SJSA1 (cell line): ENCODE measurements at regions not wholly inside any gene's neighbourhood (a gene's known extent, or its start where the extent isn't known, plus 50 kb on each side); places are given as distances from the start of the nearest gene placed in this dataset.

ENCODE experiments used
- DNase-seq, 2 experiments: peaks; one replicate each; pipeline ENCODE4 v3.0.0-alpha.2; 2015 to 2020; ENCODE audit warnings: low spot score in 2 of 2, low read depth in 1 of 2
- H3K27ac ChIP-seq: fragments of 250-450 bp; sonication (Bioruptor Pico); 2 replicates; pipeline ENCODE4 v1.5.1; 2020; ENCODE audit warnings: mild to moderate bottlenecking, moderate library complexity
- H3K27me3 ChIP-seq: fragments of 250-450 bp; sonication (Bioruptor Pico); replicated peaks from 2 replicates; pipeline ENCODE4 v1.5.1; 2020; ENCODE audit warnings: mild to moderate bottlenecking, moderate library complexity
- H3K36me3 ChIP-seq: fragments of 250-450 bp; sonication (Bioruptor Pico); 2 replicates; pipeline ENCODE4 v1.5.1; 2020; ENCODE audit warnings: mild to moderate bottlenecking
- H3K4me1 ChIP-seq: fragments of 250-450 bp; sonication (Bioruptor Pico); replicated peaks from 2 replicates; pipeline ENCODE4 v1.6.1; 2021; ENCODE audit warnings: mild to moderate bottlenecking
- H3K4me3 ChIP-seq: fragments of 250-450 bp; sonication (Bioruptor Pico); 2 replicates; pipeline ENCODE4 v1.5.1; 2020; ENCODE audit warnings: mild to moderate bottlenecking
- H3K9me3 ChIP-seq: fragments of 250-450 bp; sonication (Bioruptor Pico); replicated peaks from 2 replicates; pipeline ENCODE4 v1.5.1; 2020; ENCODE audit warnings: mild to moderate bottlenecking

DNA sequence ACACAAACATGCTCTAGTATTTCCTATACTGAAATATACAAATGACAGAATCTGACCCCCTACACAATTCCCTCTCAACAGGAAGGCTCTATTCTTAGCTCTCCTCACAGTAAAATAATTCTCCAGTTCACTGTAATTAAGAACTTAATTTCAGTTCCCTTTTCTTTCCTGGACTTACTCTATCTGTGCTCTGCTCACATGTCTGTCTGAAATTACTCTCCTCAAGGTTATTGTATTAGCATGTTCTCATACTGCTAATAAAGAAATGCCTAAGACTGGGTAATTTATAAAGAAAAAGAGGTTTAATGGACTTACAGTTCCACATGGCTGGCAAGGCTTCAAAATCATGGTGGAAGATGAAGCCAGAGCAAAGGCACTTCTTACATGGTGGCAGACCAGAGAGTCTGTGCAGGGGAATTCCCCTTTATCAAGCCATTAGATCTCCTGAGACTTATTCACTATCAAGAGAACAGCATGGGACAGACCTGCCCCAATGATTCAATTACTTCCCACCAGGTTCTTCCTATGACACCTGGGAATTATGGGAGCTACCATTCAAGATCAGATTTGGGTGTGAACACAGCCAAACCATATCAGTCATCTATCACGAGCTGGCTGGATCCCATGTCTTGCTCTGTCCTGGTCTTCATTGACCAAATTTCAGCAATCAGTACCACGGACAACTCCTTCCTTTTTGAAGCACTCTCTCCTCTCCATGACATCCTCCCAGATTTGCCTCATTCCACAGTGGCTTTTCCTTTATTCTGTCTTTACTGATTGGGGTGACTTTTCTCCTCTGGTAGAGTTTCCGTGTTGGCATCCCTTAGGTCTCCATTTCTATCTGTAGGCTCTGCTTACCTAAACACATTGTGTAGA is 110.9 kb downstream of the GALR1 start:
- 0 out of 2 replicates have a peak, but pooled peaks cover 2% of the 10 kb centered on the region for H3K9me3 ChIP-seq
- no peaks in the 10 kb centered on the region; the same call in 1 of the 2 replicates for H3K4me1 ChIP-seq
- DNase-seq = no peak
- H3K4me3 ChIP-seq = no peak overlapping the region
- H3K27me3 ChIP-seq = no peaks in the 10 kb centered on the region; the same call in 1 of the 2 replicates
- H3K27ac ChIP-seq = no peak overlapping the region
- no peaks in the 10 kb centered on the region for H3K36me3 ChIP-seq

DNA sequence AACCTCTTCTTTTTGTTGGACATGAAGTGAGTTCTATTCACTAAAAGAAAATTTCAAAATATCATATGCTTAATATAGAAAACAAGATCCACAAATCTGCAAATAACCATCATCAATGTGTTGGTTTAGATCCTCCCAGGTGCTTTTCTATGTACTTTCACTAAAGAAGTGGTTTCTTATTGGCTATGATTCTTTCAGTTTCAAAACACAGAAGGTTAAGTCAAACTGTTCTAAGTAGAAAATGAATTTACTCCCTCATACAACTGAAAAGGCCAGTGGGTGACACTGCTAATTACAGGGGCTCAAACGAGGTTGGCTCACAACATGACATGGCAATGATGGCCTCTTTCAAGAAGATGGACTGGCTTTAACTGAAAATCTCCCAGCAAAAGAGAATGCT is 111.7 kb downstream of the GALR1 start:
- Histone ChIP-seq H3K4me3 (no peak overlapping the region), H3K4me1 (peaks cover 8% of the 10 kb centered on the region), H3K27ac (no peak overlapping the region), H3K9me3 (0 out of 2 replicates have a peak, but pooled peaks cover 2% of the 10 kb centered on the region), H3K27me3 (no peaks in the 10 kb centered on the region; the same call in 1 of the 2 replicates), H3K36me3 (no peaks in the 10 kb centered on the region)
- no peak for DNase-seq

DNA sequence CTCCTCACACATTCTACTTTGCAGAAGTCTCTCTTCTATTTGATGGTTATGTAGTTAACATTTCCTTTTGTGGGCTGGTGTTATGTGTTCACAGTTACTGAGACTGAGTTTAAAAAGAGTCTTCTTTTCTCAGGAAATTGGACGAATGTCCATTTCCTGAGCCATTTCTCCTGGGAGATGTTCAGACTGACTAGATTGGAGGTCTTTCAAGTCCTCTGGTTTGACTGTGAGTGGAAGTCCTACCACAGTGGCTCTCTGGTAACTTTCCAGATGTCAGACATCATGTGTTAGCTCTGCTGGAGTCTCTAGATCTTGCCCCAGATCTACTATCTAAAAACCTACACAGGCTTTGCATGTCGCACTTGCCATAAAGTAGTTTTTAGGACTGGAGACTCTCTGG is 116.0 kb downstream of the GALR1 start:
- H3K9me3 ChIP-seq = 0 out of 2 replicates have a peak, but pooled peaks cover 6% of the 10 kb centered on the region
- H3K4me3 ChIP-seq = no peak overlapping the region
- peaks cover 15% of the 10 kb centered on the region for H3K4me1 ChIP-seq
- no peaks in the 10 kb centered on the region for H3K36me3 ChIP-seq
- H3K27me3 ChIP-seq = no peaks in the 10 kb centered on the region
- no peak for DNase-seq
- H3K27ac ChIP-seq = no peak overlapping the region; the same call in 1 of the 2 replicates

DNA sequence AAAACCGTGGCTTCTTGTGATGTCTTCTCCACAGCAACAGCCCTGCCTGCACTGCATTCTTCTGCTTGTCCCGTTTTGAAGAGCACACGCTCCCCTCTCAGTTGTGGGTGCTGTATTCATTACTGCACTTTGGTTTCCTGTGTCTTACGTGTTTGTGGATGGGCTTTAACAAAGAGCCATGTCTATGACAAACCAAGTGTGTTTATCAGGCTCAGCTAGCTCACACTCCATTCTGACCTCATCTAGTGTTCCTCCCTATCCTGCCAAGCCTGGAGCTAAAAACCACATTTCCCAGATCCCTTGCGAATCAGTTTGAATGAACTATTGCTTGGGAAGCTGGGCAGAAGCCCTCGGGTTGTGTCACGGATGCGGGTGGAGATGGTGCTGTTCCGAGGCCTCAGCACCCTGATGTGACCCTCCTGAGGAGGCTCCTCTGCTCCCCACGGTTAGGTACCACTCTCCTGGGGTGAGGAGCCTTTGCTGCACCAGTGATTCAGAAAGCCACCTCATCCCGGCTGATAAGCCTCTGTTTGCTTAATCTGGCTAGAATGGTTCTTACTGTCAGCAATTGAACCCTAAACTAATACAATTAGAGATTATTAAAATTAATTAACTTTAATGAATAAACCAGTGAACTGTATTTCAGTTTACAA is 116.5 kb downstream of the GALR1 start:
- Histone ChIP-seq H3K36me3 (no peaks in the 10 kb centered on the region), H3K4me1 (peaks cover 15% of the 10 kb centered on the region), H3K9me3 (0 out of 2 replicates have a peak, but pooled peaks cover 6% of the 10 kb centered on the region), H3K27ac (peak overlapping the region; percentile 55), H3K4me3 (no peak overlapping the region), H3K27me3 (no peaks in the 10 kb centered on the region)
- DNase-seq = peak in 1 of 2 experiments; percentile 38

DNA sequence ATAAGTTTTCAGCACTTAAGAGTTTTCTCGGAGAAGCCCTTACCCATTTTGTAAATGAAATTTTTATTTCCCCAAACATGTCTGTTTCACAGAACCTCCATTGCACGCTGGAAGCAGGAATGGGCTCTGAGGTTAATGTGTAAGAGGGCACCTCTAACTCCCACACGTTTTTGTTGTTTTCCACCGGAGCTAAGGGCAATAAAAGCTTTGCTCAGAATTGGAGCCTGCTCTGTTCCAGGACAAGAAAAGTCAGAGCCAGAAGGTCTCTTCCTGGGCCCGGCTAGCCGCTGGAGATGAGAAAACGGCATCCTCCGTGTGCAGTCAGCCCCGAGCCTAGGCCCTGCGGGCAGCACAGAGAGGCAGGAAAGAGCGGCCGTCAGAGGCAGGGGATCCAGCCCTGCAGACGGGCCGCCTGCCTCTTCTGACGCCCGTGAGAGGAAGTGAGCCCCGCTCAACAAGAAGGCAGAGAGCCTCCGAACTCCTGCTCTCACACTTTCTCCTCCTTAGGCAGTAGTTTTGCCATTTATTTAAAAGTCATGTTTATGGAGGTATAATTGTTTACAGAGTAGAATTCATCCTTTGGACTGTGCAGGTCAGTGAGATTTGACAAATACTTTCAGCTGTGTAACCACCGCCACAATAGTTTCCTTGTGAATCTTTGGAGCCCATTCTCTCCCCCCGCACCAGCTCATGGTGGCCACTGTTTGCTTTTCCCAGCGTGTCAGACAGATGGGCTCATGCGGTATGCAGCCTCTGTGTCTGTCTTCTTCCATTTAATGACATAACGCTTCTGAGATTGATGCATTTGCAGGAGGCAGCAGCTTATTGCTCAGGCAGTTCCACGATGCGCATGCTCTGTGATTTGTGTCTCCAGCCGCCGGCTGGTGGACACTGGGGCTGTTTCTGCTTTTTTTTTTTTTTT is 117.3 kb downstream of the GALR1 start:
- H3K9me3 ChIP-seq = 0 out of 2 replicates have a peak, but pooled peaks cover 3% of the 10 kb centered on the region
- no peaks in the 10 kb centered on the region for H3K36me3 ChIP-seq
- peak overlapping the region; percentile 55 for H3K27ac ChIP-seq
- H3K4me1 ChIP-seq = peaks cover 15% of the 10 kb centered on the region
- H3K4me3 ChIP-seq = peak overlapping the region; percentile 18
- no peaks in the 10 kb centered on the region for H3K27me3 ChIP-seq
- DNase-seq = peak; percentile 89 to 92

DNA sequence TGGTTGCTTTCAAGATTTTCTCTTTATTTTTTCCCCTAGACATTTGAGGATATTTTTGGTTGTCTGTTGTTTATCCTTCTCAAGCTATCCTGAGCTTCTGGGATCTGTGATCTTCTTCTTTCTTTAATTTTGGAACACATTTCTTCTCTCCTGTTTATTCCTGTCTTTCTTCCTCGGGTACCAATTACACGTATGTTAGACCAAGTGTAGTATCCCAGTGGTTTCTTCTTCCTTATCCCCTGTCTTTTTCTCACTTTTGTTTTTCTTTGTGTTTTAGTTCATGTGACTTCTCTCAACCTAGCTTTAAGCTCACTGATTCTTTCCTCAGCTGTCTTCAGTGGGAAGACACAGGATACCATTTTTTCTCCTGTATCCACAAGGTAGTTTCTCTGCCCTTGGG is 120.0 kb downstream of the GALR1 start:
- no peak for DNase-seq
- Histone ChIP-seq H3K36me3 (no peaks in the 10 kb centered on the region), H3K27ac (no peak overlapping the region), H3K9me3 (0 out of 2 replicates have a peak, but pooled peaks cover 3% of the 10 kb centered on the region), H3K27me3 (no peaks in the 10 kb centered on the region), H3K4me1 (peaks cover 15% of the 10 kb centered on the region), H3K4me3 (no peak overlapping the region)

DNA sequence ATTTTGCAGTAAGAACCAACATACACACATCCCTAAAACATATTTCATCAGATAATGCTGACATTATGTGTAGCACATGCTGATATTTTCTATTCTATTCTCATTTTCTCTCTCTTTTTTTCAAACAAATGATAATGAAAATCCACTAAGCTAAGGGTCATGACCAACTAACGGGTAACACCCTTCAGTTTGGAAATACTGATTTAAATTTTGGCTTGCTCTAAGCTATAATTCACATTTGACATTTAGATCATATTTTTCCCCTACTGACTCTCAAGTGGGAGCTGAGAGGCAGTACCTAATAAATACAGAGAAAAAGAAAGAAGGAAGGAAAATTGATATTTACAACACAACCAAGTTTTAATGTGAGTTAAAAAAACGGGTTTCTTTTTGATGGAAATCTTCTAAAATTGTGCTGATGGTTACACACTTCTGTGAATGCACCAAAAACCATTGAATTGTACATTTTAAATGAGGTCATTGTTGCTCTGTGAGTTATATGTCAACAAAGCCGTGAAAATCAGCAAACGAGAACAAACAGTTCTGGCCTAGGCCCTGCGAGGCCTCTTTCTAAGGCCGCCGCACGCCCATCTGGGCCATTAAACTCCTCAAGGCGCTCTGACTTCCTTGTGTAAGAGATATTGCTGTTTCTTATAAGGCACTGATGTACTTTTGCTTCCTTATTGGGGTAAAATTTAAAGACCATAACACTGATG is 124.2 kb downstream of the GALR1 start:
- no peak for DNase-seq
- H3K9me3 ChIP-seq = 0 out of 2 replicates have a peak, but pooled peaks cover 3% of the 10 kb centered on the region
- H3K27ac ChIP-seq = no peak overlapping the region
- no peaks in the 10 kb centered on the region for H3K36me3 ChIP-seq
- no peaks in the 10 kb centered on the region for H3K4me1 ChIP-seq
- no peaks in the 10 kb centered on the region for H3K27me3 ChIP-seq
- H3K4me3 ChIP-seq = no peak overlapping the region

DNA sequence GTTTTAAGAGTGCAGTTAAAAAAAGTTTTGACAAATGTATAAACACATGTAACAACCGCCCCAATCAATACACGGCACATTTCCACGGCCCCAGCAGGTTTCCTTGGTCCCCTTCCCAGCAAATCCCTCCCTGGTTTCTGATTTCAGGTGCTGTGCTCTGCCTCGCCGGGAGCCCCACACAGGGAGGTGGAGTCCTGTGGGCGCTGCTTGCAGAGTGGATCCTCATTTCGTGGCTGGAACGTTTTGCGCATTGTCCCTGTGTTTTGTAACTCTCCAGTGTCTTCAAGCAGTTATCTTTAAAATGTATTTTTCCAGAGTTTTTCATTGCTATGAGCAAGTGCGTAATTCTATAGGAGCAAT is 124.8 kb downstream of the GALR1 start:
- DNase-seq = no peak
- Histone ChIP-seq H3K36me3 (no peaks in the 10 kb centered on the region), H3K27me3 (no peaks in the 10 kb centered on the region), H3K4me1 (no peaks in the 10 kb centered on the region), H3K4me3 (no peak overlapping the region), H3K27ac (no peak overlapping the region), H3K9me3 (0 out of 2 replicates have a peak, but pooled peaks cover 3% of the 10 kb centered on the region)

DNA sequence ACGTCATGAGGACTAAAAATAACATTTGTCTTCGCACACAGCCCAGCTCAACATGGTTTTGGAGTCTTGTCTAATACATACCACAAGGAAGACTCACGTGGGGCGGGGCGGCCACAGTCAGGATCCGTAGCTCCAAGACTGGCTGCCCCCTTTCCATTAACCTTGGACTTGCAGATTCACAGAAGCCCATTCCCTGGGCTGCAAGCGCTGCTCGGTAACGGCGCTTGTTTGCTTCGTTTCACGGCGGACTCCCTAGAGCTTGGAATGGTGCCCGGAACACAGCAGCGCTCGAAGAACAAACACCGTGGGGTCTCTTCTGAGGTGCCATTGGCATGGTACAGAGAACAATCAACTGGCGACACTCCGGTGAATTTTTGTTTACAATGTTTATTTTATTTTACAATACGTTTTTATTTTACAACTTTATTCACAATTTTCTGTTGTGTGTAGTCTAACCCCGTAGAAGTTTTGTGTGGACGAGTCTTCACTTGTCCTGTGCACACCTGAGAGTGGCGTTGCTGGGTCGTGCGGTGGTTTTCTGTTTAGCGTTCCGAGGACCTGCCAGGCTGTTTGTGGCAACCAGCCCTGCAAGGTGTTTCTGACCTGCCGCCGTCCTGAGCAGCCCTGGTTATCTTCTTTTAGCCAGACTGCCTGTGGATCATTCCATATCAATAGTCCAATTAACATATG is 126.5 kb downstream of the GALR1 start:
- Histone ChIP-seq H3K4me3 (no peak overlapping the region), H3K27ac (no peak overlapping the region), H3K4me1 (no peaks in the 10 kb centered on the region), H3K9me3 (no peaks in the 10 kb centered on the region), H3K27me3 (no peaks in the 10 kb centered on the region), H3K36me3 (no peaks in the 10 kb centered on the region)
- no peak for DNase-seq

DNA sequence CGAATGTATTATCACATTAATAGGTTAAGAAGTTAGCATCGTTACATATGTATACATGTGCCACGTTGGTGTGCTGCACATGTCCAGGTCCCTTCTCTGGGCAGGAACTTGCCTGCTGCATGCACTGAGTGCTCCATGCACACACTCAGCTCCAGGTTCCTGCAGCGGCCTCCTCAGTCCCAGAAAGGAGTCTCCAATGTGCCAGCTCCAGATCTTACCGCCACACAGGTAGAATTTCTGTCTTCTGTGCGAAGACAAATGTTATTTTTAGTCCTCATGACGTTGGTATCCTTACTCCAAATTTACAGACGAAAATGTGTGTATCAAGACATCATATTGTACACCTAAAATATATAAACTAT is 127.1 kb downstream of the GALR1 start:
- no peaks in the 10 kb centered on the region for H3K9me3 ChIP-seq
- H3K27me3 ChIP-seq = no peaks in the 10 kb centered on the region

DNA sequence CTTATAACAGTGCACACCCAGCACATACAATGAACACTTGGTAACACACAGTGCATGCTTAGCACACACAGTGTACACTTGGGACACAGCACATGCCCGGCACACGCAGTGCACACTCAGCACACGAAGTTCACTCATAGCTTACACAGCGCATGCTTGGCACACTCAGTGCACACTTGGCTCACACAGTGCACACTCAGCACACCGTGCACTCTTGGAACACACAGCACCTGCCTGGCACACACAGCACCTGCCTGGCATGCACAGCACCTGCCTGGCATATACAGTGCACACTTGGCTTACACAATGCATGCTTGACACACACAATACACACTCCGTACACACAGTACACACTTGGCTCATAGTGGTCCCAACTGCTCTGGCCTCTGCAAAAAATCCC is 128.2 kb downstream of the GALR1 start:
- Histone ChIP-seq H3K36me3 (no peaks in the 10 kb centered on the region), H3K27ac (no peak overlapping the region), H3K27me3 (no peaks in the 10 kb centered on the region), H3K4me1 (no peaks in the 10 kb centered on the region), H3K4me3 (no peak overlapping the region), H3K9me3 (no peaks in the 10 kb centered on the region)
- no peak for DNase-seq

More for the DNA sequence above, 127.1 kb downstream of the GALR1 start:
- Histone ChIP-seq H3K27ac (no peak overlapping the region), H3K36me3 (no peaks in the 10 kb centered on the region), H3K4me1 (no peaks in the 10 kb centered on the region), H3K4me3 (no peak overlapping the region)
- DNase-seq = no peak

DNA sequence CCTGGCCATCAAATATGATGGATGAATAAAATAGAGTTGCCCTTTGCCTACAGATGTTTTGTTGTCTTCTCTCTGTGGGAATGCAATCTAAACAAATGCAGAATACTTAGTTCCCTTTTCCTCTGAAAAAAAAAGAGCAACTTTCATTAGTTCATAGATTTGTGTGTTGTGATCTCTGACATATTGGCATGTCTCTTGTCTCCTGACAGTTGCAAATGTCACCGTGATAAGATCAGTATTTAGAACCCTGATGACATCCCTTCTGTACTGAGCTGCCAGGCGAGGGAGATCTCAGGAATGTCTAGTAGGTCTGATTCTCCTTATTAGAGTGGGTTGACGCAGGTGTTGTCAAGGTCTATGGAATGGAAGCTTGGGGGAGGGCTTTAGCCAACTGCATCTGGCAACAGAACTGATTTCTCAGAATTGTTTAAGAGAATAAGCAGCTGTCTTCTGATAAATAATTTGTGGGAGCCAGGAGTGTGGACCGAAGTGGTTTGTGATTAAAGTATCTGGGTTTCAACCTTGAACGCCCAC is 130.4 kb downstream of the GALR1 start:
- no peak overlapping the region for H3K4me3 ChIP-seq
- H3K9me3 ChIP-seq = no peaks in the 10 kb centered on the region
- no peak overlapping the region for H3K27ac ChIP-seq
- no peaks in the 10 kb centered on the region for H3K4me1 ChIP-seq
- no peaks in the 10 kb centered on the region for H3K36me3 ChIP-seq
- H3K27me3 ChIP-seq = no peaks in the 10 kb centered on the region; the same call in 1 of the 2 replicates
- no peak for DNase-seq
